SK-N-SH (cell line): ENCODE measurements at regions not wholly inside any gene's neighbourhood (a gene's known extent, or its start where the extent isn't known, plus 50 kb on each side); places are given as distances from the start of the nearest gene placed in this dataset.

Experiments
- CTCF ChIP-seq: fragments of 200-600 bp; sonication (generic); IDR thresholded peaks from 2 replicates; pipeline ENCODE4 v1.6.1; 2017; ENCODE audit warnings: antibody characterized with exemption, mild to moderate bottlenecking, moderate library complexity
- FOXM1 ChIP-seq: IDR thresholded peaks from 2 replicates; pipeline ENCODE4 v1.4.0; 2012; ENCODE audit warnings: low read depth, mild to moderate bottlenecking
- GABPA ChIP-seq: IDR thresholded peaks from 2 replicates; pipeline ENCODE4 v1.4.0; 2012; ENCODE audit warnings: low read depth, mild to moderate bottlenecking
- MAX ChIP-seq: IDR thresholded peaks from 2 replicates; pipeline ENCODE4 v1.4.0; 2012; ENCODE audit warnings: low read depth
- MXI1 ChIP-seq: IDR thresholded peaks from 2 replicates; pipeline ENCODE4 v1.6.1; 2012; ENCODE audit warnings: mild to moderate bottlenecking, low read depth, low read length, improper control_type of control experiment
- POLR2AphosphoS5 ChIP-seq: IDR thresholded peaks from 2 replicates; pipeline ENCODE4 v1.6.1; 2012; ENCODE audit warnings: low read depth, low read length
- RFX5 ChIP-seq: IDR thresholded peaks from 2 replicates; pipeline ENCODE4 v1.6.1; 2012; ENCODE audit warnings: mild to moderate bottlenecking, improper control_type of control experiment, low read length
- RXRA ChIP-seq: IDR thresholded peaks from 2 replicates; pipeline ENCODE4 v1.4.0; 2012; ENCODE audit warnings: low read depth, mild to moderate bottlenecking, borderline replicate concordance
- SIN3A ChIP-seq: IDR thresholded peaks from 2 replicates; pipeline ENCODE4 v1.6.1; 2012; ENCODE audit warnings: low read depth, mild to moderate bottlenecking, low read length, moderate library complexity, borderline replicate concordance
- TEAD4 ChIP-seq: IDR thresholded peaks from 2 replicates; pipeline ENCODE4 v1.4.0; 2012; ENCODE audit warnings: mild to moderate bottlenecking, borderline replicate concordance; ENCODE audit not compliant: insufficient read depth
- USF1 ChIP-seq: IDR thresholded peaks from 2 replicates; pipeline ENCODE4 v1.4.0; 2012; ENCODE audit warnings: low read depth, borderline replicate concordance
- USF2 ChIP-seq: fragments of 150-350 bp; IDR thresholded peaks from 2 replicates; pipeline ENCODE4 v1.6.1; 2017; ENCODE audit warnings: antibody characterized with exemption, low read length, low read depth, borderline replicate concordance

- TF ChIP-seq USF1, result no peak
- no peak for TF ChIP-seq SIN3A
- TF ChIP-seq MAX, result no peak
- no peak for TF ChIP-seq CTCF
- TF ChIP-seq FOXM1, result no peak
- TF ChIP-seq RXRA, result no peak
- TF ChIP-seq RFX5, result no peak
- TF ChIP-seq TEAD4, result no peak
- TF ChIP-seq POLR2AphosphoS5, result no peak
- TF ChIP-seq MXI1, result no peak
- TF ChIP-seq USF2, result no peak
- TF ChIP-seq GABPA, result no peak
Measured at GRCh38 chr3:148642616-148643015, 55.1 kb upstream of the AGTR1 start.
